ENCODE measurements at regions not wholly inside any gene's neighbourhood (a gene's known extent, or its start where the extent isn't known, plus 50 kb on each side); places are given as distances from the start of the nearest gene placed in this dataset.

- no peak for DNase-seq
These were observed 1295.9 kb downstream of the ZPLD1 start for GRCh38 chr3:103730744-103731143.

DNA sequence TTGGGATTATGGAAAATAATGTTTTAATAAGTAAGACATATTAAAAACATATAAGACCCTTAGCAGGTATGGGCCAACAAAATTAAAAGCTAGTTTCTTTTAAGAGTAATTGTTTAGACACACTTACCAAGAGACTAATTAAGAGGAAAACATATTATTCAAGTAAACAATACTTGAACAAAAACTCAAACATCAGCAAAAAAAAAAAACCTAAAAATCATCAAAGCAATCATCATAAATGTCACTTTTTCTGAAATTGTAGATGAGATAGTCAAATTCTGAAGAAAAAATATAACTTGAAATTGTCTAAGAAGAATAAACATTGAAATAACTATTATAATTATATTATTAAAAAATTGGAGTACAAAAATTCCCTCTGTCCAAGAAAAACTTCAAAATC, 1318.2 kb downstream of the ZPLD1 start:
- DNase-seq = no peak

DNA sequence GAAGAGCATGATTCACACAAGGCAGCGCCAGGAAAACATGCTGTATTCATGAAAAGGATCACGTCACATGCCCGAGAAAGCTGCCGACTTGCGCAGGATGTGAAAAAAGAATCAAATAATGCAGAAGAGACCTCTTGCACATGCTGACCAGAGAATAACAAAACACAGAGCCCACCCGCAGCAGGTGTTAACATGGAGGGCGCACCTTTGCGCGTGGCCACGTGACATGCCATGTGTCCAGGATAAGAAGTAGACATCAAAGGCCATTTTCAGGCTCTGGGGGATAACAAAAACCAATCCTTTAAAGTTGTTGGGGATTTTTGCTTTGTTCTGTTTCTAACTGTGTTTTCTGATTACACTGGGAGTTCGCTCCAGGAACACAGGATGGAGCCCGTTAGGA, 1332.8 kb downstream of the ZPLD1 start:
- no peak for DNase-seq

DNA sequence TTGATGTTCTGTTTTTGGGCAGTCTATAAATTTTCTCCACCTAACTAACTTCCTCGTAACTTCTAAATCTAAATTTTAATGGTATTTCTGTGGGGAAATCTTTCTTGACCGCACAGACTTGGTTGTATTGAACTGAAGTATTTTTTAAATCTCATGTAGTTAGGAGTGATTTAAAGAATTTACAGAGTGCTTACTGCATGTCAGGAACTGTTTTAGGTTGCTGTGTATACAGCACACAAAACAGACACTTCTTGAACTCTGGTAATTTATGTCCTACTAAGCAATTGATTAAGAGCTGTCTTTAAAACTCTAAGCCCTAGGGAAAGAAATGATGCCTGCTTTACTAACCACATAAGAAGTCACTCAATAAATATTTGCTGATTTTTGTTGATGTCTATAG, 1350.2 kb downstream of the ZPLD1 start:
- no peak for DNase-seq

DNA sequence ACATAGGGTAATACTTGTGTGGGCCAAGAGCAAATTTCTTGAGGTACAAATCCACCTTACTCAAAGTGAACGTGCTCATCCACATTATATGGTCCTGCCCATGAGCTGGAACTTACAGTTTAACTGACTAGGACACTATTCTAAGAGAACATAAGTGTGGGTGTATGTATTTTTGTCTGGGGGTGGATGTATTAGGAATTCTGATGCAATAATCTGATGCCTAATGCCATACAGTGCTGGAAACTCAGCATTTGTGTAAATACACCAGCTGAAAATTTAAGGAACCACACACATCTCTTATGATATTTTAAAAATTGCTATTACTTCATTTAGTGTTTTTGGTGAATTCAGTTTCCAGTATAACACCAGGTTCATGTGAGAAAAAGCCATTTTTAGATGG, 1350.7 kb downstream of the ZPLD1 start:
- DNase-seq = no peak

- no peak for DNase-seq
These were observed 1351.5 kb downstream of the ZPLD1 start for GRCh38 chr3:103786296-103786695.

DNA sequence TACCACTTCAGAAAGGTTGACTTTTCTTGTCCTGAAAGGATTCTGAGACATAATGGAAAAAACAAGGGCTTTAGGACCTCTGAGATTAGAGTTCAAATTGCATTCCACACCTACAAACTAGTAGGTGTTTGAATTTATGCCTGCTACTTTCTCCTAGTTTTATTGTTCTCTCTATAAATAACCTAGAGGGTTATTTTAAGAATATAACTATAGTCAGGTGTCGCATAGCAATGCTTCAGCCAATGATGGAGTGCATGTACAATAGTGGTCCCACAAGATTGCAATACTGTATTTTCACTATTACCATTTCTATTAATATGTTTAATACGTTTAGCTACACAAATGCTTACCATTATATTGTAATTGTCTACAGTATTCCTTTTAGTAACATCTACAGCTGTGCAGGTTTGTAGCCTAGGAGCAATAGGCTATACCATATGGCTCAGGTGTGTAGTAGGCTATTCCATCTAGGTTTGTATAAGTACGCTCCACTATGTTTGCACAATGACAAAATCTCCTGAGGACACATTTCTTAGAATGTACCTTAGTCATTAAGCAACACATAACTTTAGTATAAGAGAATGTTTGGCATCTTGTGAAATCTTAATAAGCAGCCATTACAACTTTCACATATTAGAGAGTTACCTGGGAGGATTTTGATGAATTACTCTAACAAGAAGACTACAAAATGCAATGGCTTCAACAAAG, 1352.5 kb downstream of the ZPLD1 start:
- DNase-seq = no peak

GRCh38 chr3:103787879-103788278, 1353.1 kb downstream of the ZPLD1 start:
- DNase-seq = no peak

DNA sequence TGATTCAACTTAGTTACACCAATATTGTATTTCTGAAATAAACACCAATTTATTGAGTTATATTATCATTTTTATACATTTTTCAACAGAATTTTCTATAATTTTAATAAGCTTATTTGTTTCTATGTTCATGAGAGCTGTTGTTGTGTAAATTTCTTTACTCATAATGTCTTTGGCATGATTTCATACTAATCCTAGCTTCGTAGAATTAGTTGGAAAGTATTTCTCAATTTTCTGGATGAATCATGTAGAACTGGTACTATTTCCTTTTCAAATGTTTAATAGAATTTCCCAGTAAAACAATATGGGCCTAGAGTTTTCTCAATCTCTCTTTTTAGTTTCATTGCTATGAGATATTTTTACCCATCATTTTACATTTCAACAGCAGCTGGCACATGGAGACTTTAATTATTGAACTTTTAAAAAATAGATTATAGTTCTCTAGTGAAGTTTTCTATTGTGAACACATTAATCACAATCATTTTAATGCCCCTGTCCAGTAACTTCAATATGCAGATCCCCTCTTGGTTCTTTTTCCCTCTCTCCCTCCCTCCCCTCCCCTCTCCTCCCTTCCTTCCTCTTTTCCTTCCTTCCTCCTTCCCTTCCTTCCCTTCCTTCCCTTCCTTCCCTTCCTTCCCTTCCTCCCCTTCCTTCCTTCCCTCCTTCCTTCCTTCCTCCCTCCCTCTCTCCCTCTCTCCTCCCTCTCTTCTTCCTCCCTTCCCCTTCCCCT, 1357.1 kb downstream of the ZPLD1 start:
- DNase-seq = no peak

DNA sequence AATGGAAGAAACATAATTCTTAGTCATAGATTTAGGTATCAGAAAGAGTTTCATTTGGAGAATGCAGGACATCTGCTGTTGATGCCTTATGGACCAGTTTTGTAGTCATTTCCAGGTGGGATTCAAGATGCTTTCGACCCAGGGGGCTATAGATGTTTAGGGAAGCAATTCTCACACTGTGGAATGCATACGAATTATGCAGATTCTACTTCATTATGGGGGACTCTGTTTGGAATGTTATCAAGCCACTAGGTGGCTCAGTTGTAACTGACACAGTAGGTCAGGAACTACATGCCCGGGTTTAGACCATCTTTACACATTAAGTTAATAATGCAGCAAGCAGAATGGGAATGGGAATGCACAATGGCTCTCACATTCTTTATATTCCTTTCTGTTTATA, 1359.8 kb downstream of the ZPLD1 start:
- no peak for DNase-seq

DNA sequence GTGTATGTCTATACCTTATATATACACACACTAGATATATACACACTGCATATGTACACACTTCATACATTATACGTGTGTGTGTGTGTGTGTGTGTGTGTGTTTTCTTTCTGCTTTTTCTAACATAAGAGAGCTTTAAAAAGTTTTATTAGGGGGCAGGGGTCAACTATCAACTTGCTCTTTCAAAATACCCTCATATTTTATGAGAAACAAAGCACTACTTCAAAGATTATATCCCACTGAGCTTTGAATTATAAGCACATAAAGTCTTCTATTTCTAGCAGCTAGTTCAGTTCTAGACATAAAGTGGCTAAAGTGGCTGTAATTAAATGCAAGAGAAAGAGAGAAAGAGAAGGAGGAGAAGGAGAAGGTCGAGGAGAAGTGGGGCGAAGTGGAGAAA, 1361.3 kb downstream of the ZPLD1 start:
- no peak for DNase-seq

DNA sequence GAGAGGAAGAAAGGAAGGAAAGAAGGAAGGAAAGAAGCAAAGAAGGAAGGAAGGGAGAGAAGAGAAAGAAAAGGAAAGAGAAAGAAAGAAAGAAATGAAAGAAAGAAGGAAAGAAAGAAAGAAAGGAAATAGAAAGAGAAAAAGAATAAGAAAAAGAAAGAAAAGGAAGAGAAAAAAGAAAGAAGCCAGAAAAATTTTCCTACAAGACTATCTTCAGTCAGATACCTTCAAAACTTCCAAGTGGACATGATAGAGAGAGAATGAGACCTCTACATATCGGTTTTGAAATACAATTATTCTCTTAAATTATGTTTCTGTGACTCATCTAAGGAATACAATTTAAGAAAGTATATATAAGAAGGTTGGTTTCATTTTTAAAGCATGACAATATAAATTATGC, 1369.0 kb downstream of the ZPLD1 start:
- no peak for DNase-seq

DNA sequence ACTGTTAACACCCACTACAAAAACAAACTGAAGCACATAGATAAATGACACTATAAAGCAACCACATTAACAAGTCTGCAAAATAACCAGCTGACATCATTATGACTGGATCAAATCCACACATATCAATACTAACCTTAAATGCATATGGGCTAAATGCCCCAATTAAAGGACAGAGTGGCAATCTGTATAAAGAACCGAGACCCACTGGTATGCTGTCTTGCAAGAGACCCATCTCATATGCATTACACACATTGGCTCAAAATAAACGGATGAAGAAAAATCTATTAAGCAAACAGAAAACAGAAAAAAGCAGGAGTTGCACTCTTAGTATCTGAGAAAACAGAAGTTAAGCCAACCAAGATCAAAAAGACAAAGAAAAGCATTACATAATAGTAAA, 1375.4 kb downstream of the ZPLD1 start:
- no peak for DNase-seq

- DNase-seq = no peak
These were observed 1379.1 kb downstream of the ZPLD1 start for GRCh38 chr3:103813955-103814354.

DNA sequence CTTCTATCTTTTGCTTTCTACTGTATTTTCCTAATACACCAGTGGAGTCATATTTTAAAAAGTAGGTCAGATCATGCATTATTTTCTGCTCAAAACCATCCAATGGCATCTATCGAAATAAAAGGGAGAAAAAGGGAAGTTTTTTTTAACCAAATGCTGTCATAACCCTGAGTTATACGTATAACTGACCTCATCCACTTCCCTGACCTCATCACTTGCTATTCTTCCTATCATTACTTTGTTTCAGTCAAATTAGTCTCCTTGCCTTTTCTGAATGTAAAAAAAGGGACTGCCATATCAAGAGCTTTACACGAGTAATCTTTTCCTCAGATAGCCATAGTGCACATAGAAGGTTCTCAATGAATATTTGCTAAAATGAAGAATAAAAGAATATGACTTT, 1383.6 kb downstream of the ZPLD1 start:
- DNase-seq = no peak

DNA sequence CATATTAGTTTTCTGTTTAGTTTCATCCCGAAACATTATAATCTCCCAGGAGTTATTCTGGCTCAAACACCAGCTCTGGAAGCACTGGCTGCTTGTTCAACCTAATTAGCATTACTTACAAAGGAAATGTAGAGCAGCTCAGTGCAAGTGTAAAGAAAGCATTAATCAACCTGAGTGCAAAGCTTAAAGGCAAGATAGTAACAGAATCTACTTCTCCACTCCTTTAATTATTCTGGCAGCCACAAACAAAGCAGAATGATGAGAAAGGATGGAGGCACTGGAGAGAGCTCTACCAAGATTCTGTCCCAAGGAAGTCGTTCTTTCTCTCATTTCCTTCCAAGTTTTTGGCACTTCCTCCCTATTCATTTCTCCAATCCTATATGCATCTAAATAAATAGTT, 1384.0 kb downstream of the ZPLD1 start:
- DNase-seq = peak in 1 of 51 donors; percentile 1

DNA sequence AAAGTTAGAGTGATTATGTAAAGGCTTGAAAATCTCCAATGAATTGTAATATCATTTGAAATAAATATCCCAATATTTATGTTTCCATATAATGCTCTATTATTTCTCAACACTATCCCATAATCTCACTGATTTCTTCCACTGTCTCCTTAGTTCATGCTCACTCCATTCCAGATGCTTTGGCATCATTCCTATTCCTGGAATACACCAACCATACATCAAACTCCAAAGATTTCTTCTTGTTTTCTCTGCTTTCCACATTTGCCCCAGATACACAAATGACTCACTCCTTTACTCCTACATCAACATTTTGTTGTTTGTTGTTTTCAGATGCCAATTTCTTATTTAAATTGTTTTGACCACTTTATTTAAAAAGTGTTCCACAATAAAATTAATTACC, 1390.8 kb downstream of the ZPLD1 start:
- no peak for DNase-seq

- no peak for DNase-seq
These were observed 1395.0 kb downstream of the ZPLD1 start for GRCh38 chr3:103829723-103830326.

DNA sequence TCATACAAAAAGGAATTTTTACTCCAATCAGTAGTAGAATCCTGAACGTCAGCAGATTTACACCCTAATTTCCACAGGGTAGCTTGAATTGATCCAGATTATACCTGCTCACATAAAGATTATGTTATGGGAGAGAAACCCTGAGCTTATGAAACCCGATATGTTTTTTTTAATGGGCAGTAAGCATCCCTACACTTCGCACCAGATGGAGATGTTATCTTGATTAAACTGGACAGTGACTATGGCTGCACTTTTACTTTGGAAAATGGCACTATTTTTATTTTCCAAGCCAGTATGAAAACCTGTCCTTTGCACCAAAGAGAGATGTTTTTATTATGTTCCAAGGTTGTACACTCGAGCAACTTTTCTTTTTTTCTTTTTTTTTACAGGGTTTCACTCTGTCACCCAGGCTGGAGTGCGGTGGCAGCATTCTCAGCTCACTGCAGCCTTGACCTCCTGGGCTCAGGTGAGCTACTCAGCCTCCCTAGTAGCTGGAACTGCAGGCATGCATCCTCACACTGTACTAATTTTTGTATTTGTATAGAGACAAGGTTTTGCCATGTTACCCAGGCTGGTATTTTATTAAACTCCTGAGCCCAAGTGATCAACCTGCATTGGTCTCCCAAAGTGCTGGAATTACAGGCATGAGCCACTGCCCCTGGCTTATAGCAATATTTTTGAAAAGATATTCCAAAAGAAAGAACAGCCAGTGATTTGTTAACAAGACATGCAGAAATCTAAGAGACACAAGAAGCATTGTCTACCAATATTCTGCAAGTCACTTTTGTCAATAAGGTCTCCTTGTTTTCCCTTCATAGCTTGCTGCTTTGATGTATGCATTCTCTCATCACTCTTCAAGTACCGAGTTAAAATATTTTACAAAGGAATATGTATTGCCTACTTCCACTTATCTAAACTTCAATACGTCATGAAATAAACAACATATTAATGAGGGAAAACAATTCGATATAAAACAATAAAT, 1412.6 kb downstream of the ZPLD1 start:
- no peak for DNase-seq

DNA sequence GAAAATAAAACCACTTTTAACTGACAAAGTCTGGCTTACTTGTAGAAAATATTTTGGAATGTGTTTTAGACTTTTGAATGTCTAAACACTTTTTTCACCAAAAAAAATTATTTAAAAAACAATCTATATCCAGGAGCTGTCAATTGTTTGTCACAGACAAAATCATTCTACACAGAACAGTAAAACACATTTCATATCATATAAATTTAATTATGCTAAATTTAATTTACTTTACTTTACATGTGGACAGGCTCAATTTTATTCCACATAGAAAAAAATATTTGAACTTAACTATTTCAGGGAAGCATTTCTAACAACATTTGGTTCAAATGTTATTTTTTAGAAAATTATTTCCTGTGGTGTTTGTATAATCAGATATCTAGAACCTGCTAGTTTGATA, 1417.0 kb downstream of the ZPLD1 start:
- DNase-seq = no peak

DNA sequence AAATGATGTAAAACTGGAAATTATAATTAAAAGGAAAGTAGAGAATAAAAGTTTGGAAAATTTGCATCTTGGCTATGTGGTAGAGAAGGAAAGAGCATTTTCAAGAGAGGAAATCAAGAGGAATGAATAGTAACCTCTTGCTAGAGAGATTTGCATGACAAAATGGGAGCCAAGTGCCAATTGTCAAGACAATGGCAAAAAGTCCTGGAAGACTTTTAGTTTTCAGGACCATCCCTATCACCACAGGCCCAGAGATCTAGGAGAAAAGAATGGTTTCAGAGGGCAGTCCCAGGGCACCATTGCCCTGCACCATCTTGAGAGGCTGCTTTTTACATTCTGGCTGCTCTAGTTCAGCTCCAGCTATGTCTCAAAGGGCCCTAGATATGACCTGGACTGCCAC, 1427.6 kb downstream of the ZPLD1 start:
- no peak for DNase-seq

- no peak for DNase-seq
These were observed 1428.6 kb downstream of the ZPLD1 start for GRCh38 chr3:103863381-103863780.
